Ovary (tissue), 7 donors: ENCODE measurements at regions not wholly inside any gene's neighbourhood (a gene's known extent, or its start where the extent isn't known, plus 50 kb on each side); places are given as distances from the start of the nearest gene placed in this dataset.

Experiments
- DNase-seq, 5 donors: peaks; one replicate each; pipeline ENCODE4 v3.0.0-alpha.2; 2019 to 2020
- H3K27ac ChIP-seq, 2 donors: fragments of 200-600 bp; one replicate each; pipeline versions ENCODE4 v1.5.1 to v1.8.0; 2019 to 2022
- H3K27me3 ChIP-seq: fragments of 200-600 bp; one replicate; pipeline ENCODE4 v1.8.0; 2022
- H3K36me3 ChIP-seq: fragments of 200-600 bp; sonication (generic); one replicate; pipeline ENCODE4 v1.5.1; 2019
- H3K4me1 ChIP-seq: one replicate; pipeline ENCODE4 v1.8.1; 2013; ENCODE audit warnings: mild to moderate bottlenecking, moderate library complexity; ENCODE audit not compliant: insufficient read depth
- H3K4me3 ChIP-seq: fragments of 200-600 bp; sonication (generic); one replicate; pipeline ENCODE4 v1.5.1; 2017
- H3K9me3 ChIP-seq, 2 donors: fragments of 200-600 bp in 1 of 2; sonication (generic) in 1 of 2; one replicate each; pipeline versions ENCODE4 v1.5.1 to v1.8.1; 2013 to 2019; ENCODE audit warnings: mild to moderate bottlenecking in 1 of 2, moderate library complexity in 1 of 2
- CTCF ChIP-seq, 3 donors: fragments of 450-650 bp in 2 of 3; fragments of 200-600 bp in 1 of 3; IDR thresholded peaks; one replicate each; pipeline versions ENCODE4 v1.5.1 to v1.8.0; 2016 to 2022; ENCODE audit warnings: antibody characterized with exemption in 3 of 3, mild to moderate bottlenecking in 1 of 3
- EP300 ChIP-seq: sonication (generic); formaldehyde crosslinking; IDR thresholded peaks from one replicate; pipeline ENCODE4 v1.6.1; 2017; ENCODE audit warnings: antibody characterized with exemption
- POLR2A ChIP-seq: fragments of 450-650 bp; IDR thresholded peaks from one replicate; pipeline ENCODE4 v1.6.1; 2017; ENCODE audit warnings: antibody characterized with exemption, mild to moderate bottlenecking, moderate library complexity
- WGBS, 3 donors: extraction: QIAGEN DNeasy Blood & Tissue Kit in 1 of 3; methylation state at CpG; one replicate each; pipeline versions ENCODE4 v1.1.5 to v1.1.7; 2013 to 2017; 5-methylcytosine and 5-hydroxymethylcytosine counted together
- intact Hi-C, 4 donors: fragments of 100-400 bp; cut with DNase I; formaldehyde crosslinking; loops; one replicate each; pipeline versions ENCODE4 v1.11.0 to v1.15.1; 2022 to 2023
- donor health status: DM: no; HTN: no; CAD: no; lungs with moderate emphysema.
- donor health status: DM: no; HTN: no; CAD: no.
- donor health status: Bipolar disorder and iron deficiency.
- donor health status: DM: no; HTN: no; CAD: no.
- donor health status: DM: yes; HTN: yes; CAD: no.

- Histone ChIP-seq H3K36me3 (no peaks in the 10 kb centered on the region), H3K4me1 (peaks cover 4% of the 10 kb centered on the region), H3K27ac (no peak overlapping the region), H3K4me3 (no peak overlapping the region), H3K27me3 (no peaks in the 10 kb centered on the region), H3K9me3 (no peaks in the 10 kb centered on the region)
- 93 to 95% (median 94%) methylated on average over 5 of the region's 5 CpGs for WGBS, 3 donors
- no peak for DNase-seq
- intact Hi-C loops: loop anchor here in 1 of 4 donors (5.0 kb wide), 2 partner anchors 105 to 145 kb away; no protein-coding TSS in a partner anchor
- no peak for TF ChIP-seq POLR2A
- TF ChIP-seq EP300: no peak
- TF ChIP-seq CTCF (IDR thresholded peaks at IDR 0.05): no peak
Measured at GRCh38 chr7:131652194-131652593, 95.8 kb upstream of the PODXL start.

GRCh38 chr7:131649879-131650278 is 93.5 kb upstream of the PODXL start:
- Histone ChIP-seq H3K27ac (no peak overlapping the region), H3K4me1 (peaks cover 4% of the 10 kb centered on the region), H3K4me3 (no peak overlapping the region), H3K27me3 (no peaks in the 10 kb centered on the region), H3K9me3 (no peaks in the 10 kb centered on the region), H3K36me3 (no peaks in the 10 kb centered on the region)
- WGBS, 3 donors: 31 to 55% (median 32%) methylated on average over 13 of the region's 13 CpGs
- intact Hi-C loops: loop anchor here in 1 of 4 donors (5.0 kb wide), 2 partner anchors 103 to 143 kb away; no protein-coding TSS in a partner anchor
- TF ChIP-seq EP300 (no peak), CTCF (IDR thresholded peaks at IDR 0.05) (no peak), POLR2A (no peak)
- DNase-seq: peak in 1 of 5 donors; percentile 54

- Histone ChIP-seq H3K9me3 (no peaks in the 10 kb centered on the region), H3K36me3 (no peaks in the 10 kb centered on the region), H3K4me3 (no peak overlapping the region), H3K27ac (peak overlapping the region in 1 of 2 donors; percentile 29), H3K27me3 (no peaks in the 10 kb centered on the region), H3K4me1 (peaks cover 4% of the 10 kb centered on the region)
- 20 to 23% (median 22%) methylated on average over 5 of the region's 5 CpGs for WGBS, 3 donors
- intact Hi-C loops: no loop called here
- TF ChIP-seq CTCF (IDR thresholded peaks at IDR 0.05): no peak
- no peak for TF ChIP-seq EP300
- no peak for TF ChIP-seq POLR2A
- DNase-seq: peak in 3 of 5 donors; percentile 29 to 53 (median 44)
Measured at GRCh38 chr7:131649003-131649541, 92.6 kb upstream of the PODXL start.

- TF ChIP-seq POLR2A (no peak), CTCF (IDR thresholded peaks at IDR 0.05) (no peak), EP300 (no peak)
- 14 to 24% (median 17%) methylated on average over 3 of the region's 3 CpGs for WGBS, 3 donors
- no peaks in the 10 kb centered on the region for H3K27me3 ChIP-seq
- H3K27ac ChIP-seq: no peak overlapping the region
- peaks cover 4% of the 10 kb centered on the region for H3K4me1 ChIP-seq
- no peak overlapping the region for H3K4me3 ChIP-seq
- H3K9me3 ChIP-seq: no peaks in the 10 kb centered on the region
- DNase-seq: peak in 2 of 5 donors; percentile 55 to 60
- H3K36me3 ChIP-seq: no peaks in the 10 kb centered on the region
- intact Hi-C loops: no loop called here
Measured at GRCh38 chr7:131648491-131648890, 92.1 kb upstream of the PODXL start.
